WI38 (cell line): ENCODE measurements at regions not wholly inside any gene's neighbourhood (a gene's known extent, or its start where the extent isn't known, plus 50 kb on each side); places are given as distances from the start of the nearest gene placed in this dataset.

ENCODE experiments used
- H3K4me3 ChIP-seq: 2 replicates; pipeline ENCODE4 v1.5.1; 2011; ENCODE audit warnings: low read depth, mild to moderate bottlenecking, control low read depth, low read length
- TF ChIP-seq, protein P1 (sequence below): IDR thresholded peaks from 2 replicates; pipeline ENCODE4 v1.5.1; 2012; ENCODE audit warnings: low read depth, mild to moderate bottlenecking, control low read depth, low read length

DNA sequence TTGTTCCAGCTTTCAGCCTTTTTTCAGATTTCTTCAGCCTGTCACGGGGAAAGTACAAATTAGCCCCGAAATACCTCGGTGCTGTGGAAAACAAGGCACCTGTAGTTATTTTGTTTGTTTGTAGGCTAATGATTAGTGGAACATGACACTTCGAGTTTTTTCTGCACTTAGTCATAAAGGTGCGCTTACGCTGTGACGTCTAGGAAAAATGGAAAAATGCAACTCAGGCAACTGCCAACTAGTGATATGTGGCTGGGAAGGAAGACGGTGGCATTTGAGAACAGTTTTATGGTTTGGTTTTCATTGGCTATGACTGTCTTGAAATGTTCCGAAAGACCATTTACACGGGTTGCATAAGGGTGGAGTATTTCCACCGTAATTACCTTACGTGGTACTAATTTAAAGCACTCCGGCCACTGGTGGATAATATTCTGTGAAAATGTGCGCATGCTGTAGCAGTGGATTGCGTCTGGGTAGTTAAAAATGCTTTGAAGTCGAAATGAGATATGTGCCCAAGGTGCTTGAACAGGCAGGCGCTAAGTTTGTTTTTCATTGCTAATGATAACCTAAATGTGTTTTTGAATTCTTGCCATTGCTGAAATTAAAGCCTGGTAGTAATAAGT lies 94.5 kb upstream of the CELF2 start:
- TF ChIP-seq, protein P1, sequence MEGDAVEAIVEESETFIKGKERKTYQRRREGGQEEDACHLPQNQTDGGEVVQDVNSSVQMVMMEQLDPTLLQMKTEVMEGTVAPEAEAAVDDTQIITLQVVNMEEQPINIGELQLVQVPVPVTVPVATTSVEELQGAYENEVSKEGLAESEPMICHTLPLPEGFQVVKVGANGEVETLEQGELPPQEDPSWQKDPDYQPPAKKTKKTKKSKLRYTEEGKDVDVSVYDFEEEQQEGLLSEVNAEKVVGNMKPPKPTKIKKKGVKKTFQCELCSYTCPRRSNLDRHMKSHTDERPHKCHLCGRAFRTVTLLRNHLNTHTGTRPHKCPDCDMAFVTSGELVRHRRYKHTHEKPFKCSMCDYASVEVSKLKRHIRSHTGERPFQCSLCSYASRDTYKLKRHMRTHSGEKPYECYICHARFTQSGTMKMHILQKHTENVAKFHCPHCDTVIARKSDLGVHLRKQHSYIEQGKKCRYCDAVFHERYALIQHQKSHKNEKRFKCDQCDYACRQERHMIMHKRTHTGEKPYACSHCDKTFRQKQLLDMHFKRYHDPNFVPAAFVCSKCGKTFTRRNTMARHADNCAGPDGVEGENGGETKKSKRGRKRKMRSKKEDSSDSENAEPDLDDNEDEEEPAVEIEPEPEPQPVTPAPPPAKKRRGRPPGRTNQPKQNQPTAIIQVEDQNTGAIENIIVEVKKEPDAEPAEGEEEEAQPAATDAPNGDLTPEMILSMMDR, result no peak
- H3K4me3 ChIP-seq, result no peak overlapping the region

DNA sequence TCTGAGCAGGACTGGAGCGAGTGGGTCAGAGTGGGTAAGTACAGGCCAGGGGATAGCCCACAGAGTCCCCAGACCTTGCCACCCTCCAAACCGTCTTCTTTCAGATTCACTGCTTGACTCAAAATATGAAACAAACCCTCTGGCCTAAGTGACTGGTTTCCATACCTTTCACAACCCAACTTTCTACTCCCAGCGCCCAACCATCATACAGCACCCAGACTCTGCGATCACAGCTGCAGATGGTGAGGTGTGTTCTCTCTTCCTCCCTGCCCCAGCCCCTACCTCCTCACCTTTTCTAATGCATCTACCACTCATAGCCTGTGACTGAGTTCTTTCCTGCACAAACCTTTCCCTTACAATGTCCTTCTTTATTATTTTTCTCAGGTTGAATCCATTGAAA lies 92.0 kb upstream of the CELF2 start:
- TF ChIP-seq, protein P1, result no peak

DNA sequence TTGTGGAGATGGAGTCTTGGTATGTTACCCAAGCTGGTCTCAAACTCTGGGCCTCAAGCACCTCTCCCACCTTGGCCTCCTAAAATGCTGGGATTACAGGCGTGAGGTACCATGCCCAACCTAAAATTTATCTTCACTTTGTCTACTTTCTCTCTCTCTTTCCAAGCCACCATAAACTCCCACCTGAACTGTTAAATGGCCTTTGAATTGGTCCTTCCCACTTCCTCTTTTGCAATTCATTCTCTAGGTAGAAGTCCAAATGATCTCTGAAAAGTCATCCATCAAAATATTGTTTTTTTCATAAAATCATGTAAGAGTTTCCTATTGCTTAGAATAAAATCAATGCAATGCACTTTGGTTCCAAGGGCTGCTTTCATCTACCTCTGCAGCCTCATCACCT lies 90.1 kb upstream of the CELF2 start:
- TF ChIP-seq, protein P1, result no peak
- no peak overlapping the region for H3K4me3 ChIP-seq

More for the DNA sequence above, 92.0 kb upstream of the CELF2 start:
- no peak overlapping the region for H3K4me3 ChIP-seq

DNA sequence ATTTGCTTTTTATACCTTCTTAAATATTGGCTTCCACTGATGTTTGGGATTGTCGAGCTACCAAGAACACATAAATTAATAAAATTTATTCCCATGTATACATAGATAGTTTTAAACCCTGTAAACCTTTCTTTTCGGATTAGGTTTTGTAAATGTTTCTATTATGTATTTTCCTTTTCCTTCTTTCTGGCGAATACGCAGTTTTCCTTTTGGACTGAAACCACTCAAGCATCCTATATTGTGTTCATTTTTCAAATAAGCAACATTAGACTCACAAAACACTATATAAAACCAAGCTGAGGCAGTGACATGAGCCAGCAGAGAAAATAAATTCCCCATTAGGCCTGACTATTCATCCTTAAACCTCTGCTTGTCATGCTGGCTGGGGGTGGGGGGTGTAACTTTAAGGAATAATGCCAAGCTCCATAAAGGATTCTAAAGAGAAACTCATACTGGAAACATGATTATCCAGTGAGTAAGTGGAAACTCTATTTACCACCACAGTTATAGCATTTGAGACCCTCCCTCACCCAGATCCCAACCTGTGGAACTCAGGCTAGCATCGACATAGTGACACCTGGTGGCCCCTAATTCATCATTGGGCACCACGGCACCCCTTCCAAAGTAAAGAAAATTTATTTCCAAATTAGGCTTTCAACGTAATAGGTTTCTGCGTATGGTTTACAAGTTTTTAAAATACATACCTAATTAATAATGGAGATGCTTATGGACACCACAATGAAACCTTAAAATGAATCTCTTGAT lies 86.5 kb upstream of the CELF2 start:
- no peak overlapping the region for H3K4me3 ChIP-seq
- TF ChIP-seq, protein P1, result no peak

DNA sequence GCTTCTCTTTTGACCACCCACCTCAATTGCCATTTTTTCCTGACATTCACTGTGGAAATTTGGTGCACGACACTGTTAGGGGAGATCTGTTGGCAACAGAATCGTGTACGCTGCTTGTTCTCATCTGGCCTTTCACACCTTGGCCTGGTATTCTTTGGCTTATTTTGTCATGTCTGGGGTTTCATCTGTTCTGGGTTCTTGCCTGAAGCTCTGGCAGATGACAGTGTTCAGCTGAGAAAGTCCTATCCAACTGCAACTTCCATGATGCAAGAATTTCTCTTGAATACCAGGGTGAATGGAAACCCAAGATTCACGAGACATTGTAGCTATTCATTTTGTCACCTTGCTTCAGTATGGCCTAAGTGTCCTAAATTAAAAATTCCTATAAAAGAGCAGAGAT lies 82.6 kb upstream of the CELF2 start:
- H3K4me3 ChIP-seq, result no peak overlapping the region
- TF ChIP-seq, protein P1, result no peak

DNA sequence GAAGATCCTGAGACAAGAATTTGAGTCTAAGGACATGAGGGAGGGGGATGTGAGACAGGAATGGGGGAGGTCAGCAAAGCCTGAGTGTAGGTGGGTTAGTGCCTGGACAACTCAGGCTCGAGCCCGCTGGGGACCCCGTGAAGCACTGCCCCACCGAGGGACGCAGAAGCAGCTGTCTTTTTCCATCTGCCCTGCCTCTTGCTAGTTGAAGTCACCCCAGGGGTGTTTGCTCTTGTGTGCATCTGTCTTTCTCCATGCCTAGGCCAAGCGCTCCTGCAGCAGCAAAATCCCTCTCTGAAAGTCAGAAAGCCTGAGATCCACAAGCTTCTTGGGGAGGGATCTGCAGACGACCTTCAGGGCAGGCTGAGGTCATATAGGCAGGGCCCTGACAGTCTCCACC lies 79.0 kb upstream of the CELF2 start:
- TF ChIP-seq, protein P1, result no peak
- H3K4me3 ChIP-seq, result no peak overlapping the region

DNA sequence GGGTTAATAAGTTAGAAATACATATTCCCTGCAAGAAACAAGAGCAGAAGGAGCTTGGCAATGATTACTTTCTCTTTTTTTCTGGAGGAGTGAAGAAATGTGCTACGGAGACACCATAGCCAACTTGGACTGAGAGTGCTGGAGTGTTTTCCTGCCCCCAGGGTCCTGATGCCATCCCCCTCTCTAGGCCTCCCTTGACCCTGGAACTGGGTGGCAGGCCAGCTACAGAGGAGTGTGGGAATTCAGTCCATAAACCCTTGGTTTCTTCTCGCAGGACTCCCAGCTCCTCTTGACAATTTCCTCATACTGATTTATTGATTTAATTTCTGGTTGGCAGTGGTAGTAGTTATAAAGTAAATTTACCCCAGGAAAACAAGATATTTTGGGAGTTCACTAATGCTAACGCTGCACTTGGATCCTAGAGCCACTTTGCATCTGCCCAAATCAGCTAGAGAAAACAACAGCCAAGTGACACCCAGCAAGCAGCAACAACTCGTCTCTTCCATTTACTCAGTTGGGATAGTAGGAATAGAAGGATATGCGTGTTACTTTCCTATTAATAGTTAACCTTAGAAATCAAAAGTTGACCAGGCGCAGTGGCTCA lies 76.4 kb upstream of the CELF2 start:
- TF ChIP-seq, protein P1, result no peak
- H3K4me3 ChIP-seq, result no peak overlapping the region
